Middle frontal gyrus (tissue), 1 donor: ENCODE measurements at regions not wholly inside any gene's neighbourhood (a gene's known extent, or its start where the extent isn't known, plus 50 kb on each side); places are given as distances from the start of the nearest gene placed in this dataset.

ENCODE experiments used
- DNase-seq: peaks from one replicate; pipeline ENCODE4 v3.0.0-alpha.2; 2015; ENCODE audit warnings: low spot score; ENCODE audit errors: extremely low spot score

- DNase-seq = no peak
These were observed 153.4 kb downstream of the C1orf94 start for GRCh38 chr1:34330061-34330460.

GRCh38 chr1:34331020-34331926, 154.6 kb downstream of the C1orf94 start:
- DNase-seq = no peak

DNA sequence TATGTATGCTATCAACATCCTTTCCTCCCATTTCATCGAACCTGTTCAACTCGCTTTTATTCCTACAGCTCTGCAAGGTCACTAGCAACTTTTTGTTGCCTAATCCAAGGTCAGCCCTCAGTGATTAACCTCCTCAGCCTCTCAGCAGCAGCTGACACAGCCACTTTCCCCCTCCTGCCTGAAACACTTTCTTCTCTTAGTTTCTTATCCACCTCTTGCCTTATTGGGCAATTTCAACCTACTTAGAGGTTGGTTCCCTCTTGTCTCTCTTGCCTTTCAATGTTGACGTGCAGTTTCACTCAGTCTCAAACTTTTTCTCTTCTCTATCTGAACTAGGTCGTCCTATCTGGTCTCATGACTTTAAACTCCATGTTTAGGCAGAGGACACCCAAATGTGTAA, 156.3 kb downstream of the C1orf94 start:
- DNase-seq = no peak

GRCh38 chr1:34338871-34339270, 162.2 kb downstream of the C1orf94 start:
- no peak for DNase-seq

DNA sequence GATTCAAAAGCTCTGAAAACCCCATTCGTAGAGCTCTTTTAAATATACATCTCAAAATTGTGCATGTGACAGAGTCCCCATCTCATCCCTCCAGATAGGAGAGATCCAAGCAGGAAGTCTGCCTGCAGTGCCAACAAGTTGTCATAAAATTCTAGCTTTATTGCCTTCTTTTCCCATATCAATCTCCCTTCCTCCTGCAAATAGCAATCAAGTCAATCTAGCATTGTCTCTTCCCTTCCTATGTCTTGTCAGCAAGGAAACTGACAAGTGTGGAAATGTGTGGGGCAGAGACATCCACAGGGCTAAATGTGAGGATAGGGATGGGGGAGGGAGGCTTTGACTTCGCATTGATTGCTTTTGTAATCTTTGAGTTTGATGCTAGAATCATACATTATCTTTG, 165.2 kb downstream of the C1orf94 start:
- DNase-seq = no peak

- DNase-seq = no peak
These were observed 165.6 kb downstream of the C1orf94 start for GRCh38 chr1:34342334-34342733.

GRCh38 chr1:34346128-34346527, 169.4 kb downstream of the C1orf94 start:
- no peak for DNase-seq

DNA sequence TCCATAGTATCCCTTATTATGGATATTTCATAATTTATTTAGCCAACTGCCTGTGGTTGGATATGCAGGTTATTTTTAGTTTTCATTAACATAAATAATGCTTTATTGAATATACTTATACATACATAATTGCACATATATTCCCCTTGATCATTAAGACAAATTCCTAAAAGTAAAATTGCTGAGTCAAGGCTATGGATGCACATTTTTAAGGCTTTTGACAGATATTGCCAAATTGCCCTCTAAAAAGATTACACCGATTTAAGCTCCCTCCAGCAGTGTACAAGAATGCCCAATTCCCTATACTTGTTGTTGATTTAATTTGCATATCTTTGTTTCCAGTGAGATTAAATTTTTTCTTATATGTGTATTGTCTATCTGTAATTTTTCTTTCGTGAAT, 176.7 kb downstream of the C1orf94 start:
- no peak for DNase-seq

- DNase-seq = no peak
These were observed 177.7 kb downstream of the C1orf94 start for GRCh38 chr1:34354367-34354766.

DNA sequence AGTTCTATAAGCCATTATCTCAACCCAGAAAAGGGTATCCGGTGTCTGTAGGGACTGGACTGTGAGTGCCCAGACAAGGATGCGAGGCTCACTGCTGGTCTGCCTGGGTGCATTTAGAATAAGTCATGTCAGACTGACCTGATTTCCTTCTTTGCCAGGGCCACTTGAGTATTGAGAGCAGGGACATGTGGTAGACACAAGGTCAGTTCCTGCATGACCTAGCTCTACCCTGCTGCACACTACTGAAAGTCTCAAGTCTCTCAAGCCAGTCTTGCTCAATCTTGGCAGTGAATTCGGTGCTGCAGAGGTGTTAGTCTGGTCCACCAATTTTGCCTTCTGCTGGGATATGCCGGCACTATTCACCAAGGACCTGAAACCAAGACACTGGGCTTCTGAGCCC, 180.1 kb downstream of the C1orf94 start:
- no peak for DNase-seq

DNA sequence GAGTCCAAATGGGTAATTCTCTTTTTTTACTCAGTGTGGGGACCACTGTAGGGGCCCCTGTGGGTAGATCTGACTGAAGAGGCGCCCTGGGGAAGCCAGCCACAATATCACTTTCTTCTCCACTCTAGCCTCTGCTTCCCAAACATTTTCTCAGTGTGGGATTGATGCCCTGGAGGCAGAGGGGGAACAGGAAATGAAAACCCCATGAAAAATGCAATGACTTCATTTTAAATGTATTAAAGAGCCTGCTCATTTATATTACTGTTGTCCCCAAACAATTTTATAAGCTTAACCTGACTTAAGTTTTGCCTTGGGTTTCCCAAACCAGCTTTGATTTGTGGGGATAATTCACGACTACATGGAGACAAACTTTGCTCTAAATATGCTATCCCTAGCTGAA, 181.9 kb downstream of the C1orf94 start:
- no peak for DNase-seq

DNA sequence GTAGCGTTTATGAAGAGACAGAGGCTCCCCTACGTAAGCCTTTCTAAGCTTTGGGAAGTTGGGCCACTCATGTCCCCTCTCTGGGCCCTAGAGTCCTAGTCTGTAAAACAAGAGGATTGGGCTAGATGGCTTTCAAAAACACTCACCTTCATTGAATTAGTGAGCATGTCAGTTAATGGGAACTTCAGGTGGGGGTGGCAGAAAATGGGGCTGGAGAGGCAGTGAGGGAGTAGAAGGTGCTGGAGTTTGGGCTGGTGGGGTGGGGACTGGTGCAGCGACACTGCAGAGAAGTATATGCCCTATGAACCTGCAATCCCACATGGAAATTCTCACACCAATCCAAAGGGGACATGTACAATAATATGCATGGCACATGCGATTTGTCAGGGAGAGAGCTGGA, 182.7 kb downstream of the C1orf94 start:
- no peak for DNase-seq

GRCh38 chr1:34360574-34360973, 183.9 kb downstream of the C1orf94 start:
- no peak for DNase-seq

DNA sequence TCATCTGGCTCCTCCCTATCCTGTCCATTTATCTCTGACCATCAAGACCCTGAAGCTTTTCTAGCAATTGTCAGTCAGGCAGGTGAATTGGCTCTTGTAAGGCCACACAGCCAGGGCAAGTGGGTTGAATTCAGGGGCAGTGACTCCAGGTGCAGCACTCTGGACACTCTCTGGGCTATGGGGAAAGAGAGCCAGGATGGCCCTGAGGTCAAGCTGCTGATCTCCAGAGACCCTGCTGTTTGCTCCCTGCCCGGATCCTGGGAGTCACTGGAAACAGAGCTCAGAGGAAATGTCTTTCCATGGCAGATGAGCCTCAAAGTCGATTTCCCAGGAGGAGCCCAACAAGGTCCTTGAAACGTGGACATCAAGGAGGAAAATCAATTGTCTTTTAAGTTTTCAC, 184.4 kb downstream of the C1orf94 start:
- DNase-seq = no peak

DNA sequence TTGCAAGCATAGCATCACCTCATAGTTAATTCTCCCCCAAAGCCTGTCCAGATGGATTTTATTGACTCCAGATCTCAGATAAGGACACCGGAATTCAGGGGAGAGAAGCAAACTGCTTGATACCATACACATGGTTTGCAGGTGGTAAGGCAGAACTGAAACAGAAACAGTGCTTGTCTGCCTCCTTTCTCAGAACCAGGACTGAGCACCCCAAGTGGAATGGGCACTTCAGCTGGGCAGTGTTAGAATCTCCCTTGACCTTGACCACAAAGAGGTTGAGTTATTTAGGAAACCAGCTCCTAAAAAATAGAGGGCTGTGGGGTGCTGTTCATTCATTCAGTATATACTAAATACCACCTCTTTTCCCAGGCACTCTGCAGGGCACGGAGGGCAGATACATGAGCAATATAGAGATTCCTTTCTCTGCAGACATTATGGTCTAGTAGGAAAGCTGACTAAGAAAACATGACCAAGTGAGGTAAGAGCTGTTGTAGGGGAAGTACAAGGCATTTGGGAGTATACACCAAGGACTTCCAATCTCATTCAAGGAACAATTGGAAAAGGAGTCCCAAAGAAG, 185.2 kb downstream of the C1orf94 start:
- DNase-seq = no peak

DNA sequence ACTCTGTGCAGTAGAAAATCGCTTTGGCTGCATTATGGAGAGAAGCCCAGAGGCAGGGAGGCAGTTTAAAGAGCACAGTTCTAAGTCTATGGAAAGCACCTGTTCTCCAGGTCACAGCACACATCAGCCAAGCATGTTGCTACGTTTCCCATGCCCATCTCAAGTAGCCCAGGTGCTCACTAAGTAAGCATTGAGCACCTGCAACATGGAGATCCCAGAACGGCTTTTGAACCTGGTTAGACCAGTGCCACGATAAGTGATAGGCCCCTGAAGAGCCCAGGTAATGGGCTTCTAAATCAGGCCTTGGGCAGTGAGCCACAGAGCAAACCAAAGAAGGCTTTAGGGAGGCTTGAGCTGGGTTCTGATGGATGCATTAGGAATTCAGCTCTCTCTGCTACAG, 186.2 kb downstream of the C1orf94 start:
- no peak for DNase-seq

DNA sequence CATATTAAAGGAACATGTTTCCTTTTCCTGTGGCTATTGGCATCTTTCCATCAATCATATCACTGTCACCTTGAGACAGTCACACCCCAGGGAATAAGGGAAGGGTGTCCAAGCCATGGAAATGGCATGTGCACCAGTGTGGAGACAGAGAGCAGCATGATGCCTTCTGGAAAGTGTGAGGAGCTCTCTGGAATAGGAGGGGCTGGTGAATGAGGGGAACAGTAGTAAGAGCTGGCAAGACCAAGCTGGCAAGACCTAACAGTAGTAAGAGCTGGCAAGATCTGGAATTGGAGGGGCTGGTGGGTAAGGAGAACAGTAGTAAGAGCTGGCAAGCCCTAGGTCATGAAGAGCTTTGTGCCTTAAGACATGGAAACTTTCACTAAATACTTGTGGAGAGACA, 186.7 kb downstream of the C1orf94 start:
- DNase-seq = no peak

- DNase-seq = no peak
These were observed 187.2 kb downstream of the C1orf94 start for GRCh38 chr1:34363915-34364314.

DNA sequence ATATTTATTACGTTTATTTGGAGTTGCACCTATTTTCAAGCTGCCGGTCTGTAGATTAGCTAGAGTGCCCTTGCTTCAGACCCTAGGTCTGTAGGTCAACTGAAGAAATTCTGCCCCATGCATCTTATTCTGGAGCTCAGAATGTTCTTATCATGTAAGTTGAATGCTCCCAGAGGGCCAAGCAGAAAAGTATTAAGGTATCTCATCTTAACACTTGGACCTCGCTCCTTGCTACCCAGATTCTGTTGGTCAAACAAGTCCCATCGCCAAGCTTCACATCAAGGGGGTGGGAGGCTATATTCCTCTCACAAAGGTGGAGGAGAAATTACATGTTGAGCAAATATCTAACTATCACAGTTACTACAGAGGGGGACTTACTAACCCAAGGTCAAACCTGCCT, 187.7 kb downstream of the C1orf94 start:
- no peak for DNase-seq

DNA sequence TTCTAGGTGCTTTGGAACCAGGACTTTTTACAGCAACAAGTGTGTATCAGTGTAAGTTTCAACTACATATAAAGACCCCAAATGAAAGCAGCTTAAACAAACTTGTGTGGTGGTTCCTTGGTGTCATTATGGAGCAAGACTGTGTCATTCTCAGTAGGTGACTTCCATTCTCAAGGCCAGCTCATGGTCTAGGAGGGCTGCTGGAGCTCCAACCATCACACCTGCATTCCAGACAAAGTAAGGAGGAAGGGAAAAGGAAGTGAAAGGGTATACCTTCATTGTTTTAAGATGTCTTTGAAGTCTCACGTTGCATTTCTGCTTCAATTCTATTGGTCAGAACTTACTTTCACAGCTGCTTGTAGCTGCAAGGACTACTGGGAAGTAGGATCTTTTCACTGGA, 188.6 kb downstream of the C1orf94 start:
- DNase-seq = no peak

DNA sequence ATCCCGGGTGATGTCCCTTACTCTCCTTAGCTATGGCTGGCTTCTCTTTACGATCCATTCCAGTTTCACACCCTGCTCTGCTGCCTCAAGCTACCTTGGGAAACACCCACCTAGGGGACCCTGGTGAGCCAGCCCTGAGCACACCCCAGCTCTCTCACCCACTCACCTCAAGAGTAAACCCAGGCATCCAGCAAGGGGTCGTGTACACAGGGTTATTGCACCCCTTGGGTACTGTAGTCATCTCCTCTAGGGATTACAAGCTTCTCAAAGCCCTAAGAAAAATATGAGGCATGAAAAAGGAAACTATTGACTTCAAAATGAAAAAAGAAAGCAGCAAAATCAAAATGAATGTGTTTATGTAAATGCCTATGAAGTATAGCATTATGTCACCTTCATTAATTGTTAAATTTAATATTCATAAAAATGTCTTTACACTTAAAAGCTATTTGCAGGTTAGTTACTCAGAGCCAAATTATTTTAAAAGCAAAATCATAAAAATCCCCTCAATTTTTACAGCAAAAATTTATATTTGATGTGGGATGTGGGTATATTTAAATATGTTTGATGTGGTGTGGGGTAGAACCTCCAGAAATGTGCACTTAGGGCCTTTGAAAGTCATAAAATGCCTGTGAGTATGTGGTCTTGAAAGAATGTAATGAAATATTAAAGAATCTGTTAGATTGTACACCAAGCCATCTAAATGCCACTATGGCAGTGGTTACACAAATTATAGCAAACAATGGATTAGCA, 190.3 kb downstream of the C1orf94 start:
- DNase-seq = no peak

DNA sequence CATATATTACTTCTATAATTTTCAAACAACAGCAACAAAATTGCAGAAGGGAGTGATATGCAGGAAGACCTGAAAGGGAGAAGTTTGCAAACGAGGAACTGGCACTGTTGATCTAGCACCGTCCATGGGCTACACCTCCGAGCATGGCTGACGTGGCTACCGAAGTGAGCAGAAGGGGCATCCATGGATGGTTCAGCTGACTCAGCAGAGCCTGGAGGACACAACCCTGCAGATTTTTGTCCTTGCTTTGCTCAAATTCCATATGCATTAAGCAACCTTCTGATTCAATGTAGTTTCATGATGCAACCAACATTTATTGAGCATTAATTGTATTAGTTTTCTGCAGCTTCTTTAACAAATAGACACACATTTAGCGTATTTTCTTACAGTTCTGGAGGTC, 191.2 kb downstream of the C1orf94 start:
- no peak for DNase-seq
